Calu3 (cell line): ENCODE measurements at regions not wholly inside any gene's neighbourhood (a gene's known extent, or its start where the extent isn't known, plus 50 kb on each side); places are given as distances from the start of the nearest gene placed in this dataset.
"Not testable (repeated sequence)": the region's sequence is repeated elsewhere in the genome, so short reads cannot be mapped to it uniquely, and the experiment has no call there.

ENCODE experiments used
- BruUV-seq: library from RNA; stranded (reverse); fragments of 400-500 nt; replicated peaks from 2 replicates; lab custom pipeline; 2021; lab: Mats Ljungman, UMichigan
- CTCF ChIA-PET: fragments of 300-600 bp; sonication (Branson Sonifier 250); formaldehyde crosslinking; loops from one replicate; lab custom pipeline; 2022; ENCODE audit warnings: antibody characterized with exemption; lab: Charles Lee
- DNase-seq: peaks from one replicate; pipeline ENCODE4 v3.0.0; 2022
- H3K27ac Mint-ChIP-seq: one replicate; pipeline ENCODE4 v1.8.0; 2022; ENCODE audit warnings: mixed read lengths; ENCODE audit not compliant: unreplicated experiment
- H3K27me3 Mint-ChIP-seq: one replicate; pipeline ENCODE4 v1.8.0; 2022; ENCODE audit warnings: mixed read lengths; ENCODE audit not compliant: unreplicated experiment
- H3K36me3 Mint-ChIP-seq: one replicate; pipeline ENCODE4 v1.8.0; 2022; ENCODE audit warnings: mild to moderate bottlenecking, moderate library complexity, mixed read lengths; ENCODE audit not compliant: insufficient read depth, unreplicated experiment
- H3K4me1 Mint-ChIP-seq: one replicate; pipeline ENCODE4 v1.8.0; 2022; ENCODE audit warnings: mild to moderate bottlenecking, low read depth, mixed read lengths; ENCODE audit not compliant: unreplicated experiment
- H3K4me3 Mint-ChIP-seq: one replicate; pipeline ENCODE4 v1.8.0; 2022; ENCODE audit warnings: mild to moderate bottlenecking, low read depth, moderate library complexity, mixed read lengths; ENCODE audit not compliant: unreplicated experiment
- H3K9me3 Mint-ChIP-seq: one replicate; pipeline ENCODE4 v1.8.0; 2022; ENCODE audit warnings: low read depth, mixed read lengths; ENCODE audit not compliant: unreplicated experiment
- CTCF ChIP-seq: fragments of 200-600 bp; IDR thresholded peaks from one replicate; pipeline ENCODE4 v1.8.0; 2022; ENCODE audit warnings: antibody characterized with exemption; ENCODE audit not compliant: unreplicated experiment
- intact Hi-C: fragments of 100-400 bp; cut with micrococcal nuclease; formaldehyde crosslinking; loops from one replicate; pipeline ENCODE4 v1.10.0; 2022; ENCODE audit not compliant: unreplicated experiment

GRCh38 chr3:106070187-106070586, 201.4 kb upstream of the CBLB start:
- CTCF ChIA-PET, result no interaction called here
- Mint-ChIP-seq H3K9me3 (peaks cover 2% of the 10 kb centered on the region), H3K4me1 (no peaks in the 10 kb centered on the region), H3K36me3 (no peaks in the 10 kb centered on the region), H3K27ac (no peak overlapping the region), H3K4me3 (no peak overlapping the region), H3K27me3 (no peaks in the 10 kb centered on the region)
- no peak for DNase-seq
- BruUV-seq, result no TSS peak
- intact Hi-C loops, result no loop called here
- no peak for TF ChIP-seq CTCF

GRCh38 chr3:106071306-106071705, 202.5 kb upstream of the CBLB start:
- H3K27me3 Mint-ChIP-seq, result no peaks in the 10 kb centered on the region
- H3K9me3 Mint-ChIP-seq, result peaks cover 2% of the 10 kb centered on the region
- H3K4me3 Mint-ChIP-seq, result no peak overlapping the region
- CTCF ChIA-PET, result interaction anchor here (0.6 kb wide), 1 partner anchor 135 kb away, joined by 6 read pairs; no protein-coding TSS in a partner anchor
- H3K27ac Mint-ChIP-seq, result no peak overlapping the region
- no peaks in the 10 kb centered on the region for H3K4me1 Mint-ChIP-seq
- no peak for TF ChIP-seq CTCF
- intact Hi-C loops, result no loop called here
- BruUV-seq, result no TSS peak
- no peak for DNase-seq
- H3K36me3 Mint-ChIP-seq, result no peaks in the 10 kb centered on the region

GRCh38 chr3:106072596-106072995, 203.8 kb upstream of the CBLB start:
- H3K36me3 Mint-ChIP-seq, H3K4me1 Mint-ChIP-seq, DNase-seq, H3K27me3 Mint-ChIP-seq, intact Hi-C loops, BruUV-seq, H3K27ac Mint-ChIP-seq, CTCF ChIA-PET, H3K4me3 Mint-ChIP-seq, H3K9me3 Mint-ChIP-seq: not testable (repeated sequence)

- H3K9me3 Mint-ChIP-seq, H3K4me1 Mint-ChIP-seq, CTCF ChIA-PET, H3K36me3 Mint-ChIP-seq, intact Hi-C loops, H3K4me3 Mint-ChIP-seq, H3K27ac Mint-ChIP-seq, DNase-seq, H3K27me3 Mint-ChIP-seq, BruUV-seq: not testable (repeated sequence)
Measured at GRCh38 chr3:106073806-106074205, 205.0 kb upstream of the CBLB start.

- CTCF ChIA-PET, DNase-seq, H3K4me3 Mint-ChIP-seq, H3K4me1 Mint-ChIP-seq, BruUV-seq, H3K27ac Mint-ChIP-seq, H3K9me3 Mint-ChIP-seq, H3K27me3 Mint-ChIP-seq, intact Hi-C loops, H3K36me3 Mint-ChIP-seq: not testable (repeated sequence)
Measured at GRCh38 chr3:106075731-106076130, 206.9 kb upstream of the CBLB start.

- intact Hi-C loops, result no loop called here
- no peaks in the 10 kb centered on the region for H3K36me3 Mint-ChIP-seq
- BruUV-seq, result no TSS peak
- no peaks in the 10 kb centered on the region for H3K27me3 Mint-ChIP-seq
- no peaks in the 10 kb centered on the region for H3K9me3 Mint-ChIP-seq
- no peak for DNase-seq
- no peak overlapping the region for H3K27ac Mint-ChIP-seq
- no peaks in the 10 kb centered on the region for H3K4me1 Mint-ChIP-seq
- no peak for TF ChIP-seq CTCF
- CTCF ChIA-PET, result interaction anchor here (0.9 kb wide), 1 partner anchor 81 kb away, joined by 17 read pairs; no protein-coding TSS in a partner anchor
- H3K4me3 Mint-ChIP-seq, result no peak overlapping the region
Measured at GRCh38 chr3:106078635-106079034, 209.8 kb upstream of the CBLB start.
